ENCODE measurements at regions not wholly inside any gene's neighbourhood (a gene's known extent, or its start where the extent isn't known, plus 50 kb on each side); places are given as distances from the start of the nearest gene placed in this dataset.
"Not testable (repeated sequence)": the region's sequence is repeated elsewhere in the genome, so short reads cannot be mapped to it uniquely, and the experiment has no call there.

- in situ Hi-C loops (cut with MboI; ENCODE audit: low sequenced_read_pairs, unreplicated experiment) = no loop called here
- DNase-seq (ENCODE audit: low spot score) = no peak
- no peak for TF ChIP-seq CTCF (IDR thresholded peaks at IDR 0.05; ENCODE audit: borderline replicate concordance, control extremely low read depth, extremely low read depth, insufficient read depth, missing control alignments)
Measured at GRCh38 chr4:150018257-150018656, 60.0 kb upstream of the DCLK2 start.

DNA sequence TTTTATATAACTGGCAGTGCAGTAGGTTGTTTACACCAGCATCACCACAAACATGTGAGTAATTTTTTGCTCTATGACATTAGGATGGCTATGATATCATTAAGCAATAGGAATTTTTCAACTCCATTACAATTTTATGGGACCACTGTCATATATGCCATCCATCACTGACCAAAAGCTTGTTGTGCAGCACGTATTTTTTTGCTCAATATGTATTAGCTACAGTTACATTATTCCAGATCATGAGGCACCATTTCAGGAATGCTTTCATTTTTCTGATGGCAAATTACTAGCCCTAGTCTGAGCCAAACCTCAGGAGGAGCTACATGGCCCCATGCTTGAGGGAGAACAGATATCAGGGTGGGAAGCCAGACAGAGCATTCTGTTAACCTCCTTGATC is 56.8 kb upstream of the DCLK2 start:
- no peak for DNase-seq (ENCODE audit: low spot score)
- no peak for TF ChIP-seq CTCF (IDR thresholded peaks at IDR 0.05; ENCODE audit: borderline replicate concordance, control extremely low read depth, extremely low read depth, insufficient read depth, missing control alignments)
- in situ Hi-C loops (cut with MboI; ENCODE audit: low sequenced_read_pairs, unreplicated experiment) = no loop called here

GRCh38 chr4:150023489-150023888 is 54.8 kb upstream of the DCLK2 start:
- no peak for TF ChIP-seq CTCF (IDR thresholded peaks at IDR 0.05; ENCODE audit: borderline replicate concordance, control extremely low read depth, extremely low read depth, insufficient read depth, missing control alignments)
- in situ Hi-C loops (cut with MboI; ENCODE audit: low sequenced_read_pairs, unreplicated experiment) = no loop called here
- no peak for DNase-seq (ENCODE audit: low spot score)

DNA sequence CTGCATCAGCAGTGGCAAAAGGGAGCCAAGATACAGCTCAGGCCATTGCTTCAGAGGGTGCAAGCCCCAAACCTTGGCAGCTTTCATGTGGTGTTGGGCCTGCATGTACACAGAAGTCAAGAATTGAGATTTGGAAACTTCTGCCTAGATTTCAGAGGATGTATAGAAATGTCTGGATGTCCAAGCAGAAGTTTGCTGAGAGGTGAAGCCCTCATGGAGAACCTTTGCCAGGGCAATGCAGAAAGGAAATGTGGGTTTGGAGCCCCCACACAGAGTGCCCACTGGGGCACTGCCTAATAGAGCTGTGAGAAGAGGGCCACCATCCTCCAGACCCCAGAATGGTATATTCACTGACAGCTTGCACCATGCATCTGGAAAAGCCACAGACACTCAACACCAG is 51.3 kb upstream of the DCLK2 start:
- DNase-seq (ENCODE audit: low spot score); in situ Hi-C loops (cut with MboI; ENCODE audit: low sequenced_read_pairs, unreplicated experiment): not testable (repeated sequence)

All from GM13976 (cell line).